ENCODE measurements at regions not wholly inside any gene's neighbourhood (a gene's known extent, or its start where the extent isn't known, plus 50 kb on each side); places are given as distances from the start of the nearest gene placed in this dataset.

GRCh38 chr20:11591965-11592364 lies 325.7 kb upstream of the BTBD3 start:
- no peaks in the 10 kb centered on the region for H3K36me3 ChIP-seq (ENCODE audit: control insufficient read depth, insufficient read depth, low read length)
- no peak overlapping the region for H3K4me3 ChIP-seq (ENCODE audit: extremely low read depth, insufficient read depth, low read length, poor library complexity, severe bottlenecking)
- no peak overlapping the region for H3K27ac ChIP-seq (ENCODE audit: low read depth, low read length, severe bottlenecking)
- no peaks in the 10 kb centered on the region for H3K9me3 ChIP-seq (ENCODE audit: control insufficient read depth, low read length)
- H3K4me1 ChIP-seq (ENCODE audit: control insufficient read depth, insufficient read depth, low read length, poor library complexity, severe bottlenecking), result no peaks in the 10 kb centered on the region

GRCh38 chr20:11604339-11604738 lies 313.4 kb upstream of the BTBD3 start:
- Histone ChIP-seq H3K4me3 (ENCODE audit: extremely low read depth, insufficient read depth, low read length, poor library complexity, severe bottlenecking) (no peak overlapping the region), H3K9me3 (ENCODE audit: control insufficient read depth, low read length) (no peaks in the 10 kb centered on the region), H3K4me1 (ENCODE audit: control insufficient read depth, insufficient read depth, low read length, poor library complexity, severe bottlenecking) (no peaks in the 10 kb centered on the region), H3K27ac (ENCODE audit: low read depth, low read length, severe bottlenecking) (no peak overlapping the region), H3K36me3 (ENCODE audit: control insufficient read depth, insufficient read depth, low read length) (no peaks in the 10 kb centered on the region)
- 83% methylated on average over 1 of the region's 1 CpG; no CpG with 5 or more reads in 1 of the 2 experiments for WGBS, 2 experiments (ENCODE audit: insufficient coverage in 2 of 2)

- Histone ChIP-seq H3K4me3 (ENCODE audit: extremely low read depth, insufficient read depth, low read length, poor library complexity, severe bottlenecking) (no peak overlapping the region), H3K4me1 (ENCODE audit: control insufficient read depth, insufficient read depth, low read length, poor library complexity, severe bottlenecking) (no peaks in the 10 kb centered on the region), H3K27ac (ENCODE audit: low read depth, low read length, severe bottlenecking) (no peak overlapping the region), H3K9me3 (ENCODE audit: control insufficient read depth, low read length) (no peaks in the 10 kb centered on the region), H3K36me3 (ENCODE audit: control insufficient read depth, insufficient read depth, low read length) (no peaks in the 10 kb centered on the region)
- WGBS, 2 experiments (ENCODE audit: insufficient coverage in 2 of 2), result 96 to 100% methylated on average over 2 to 3 of the region's 5 CpGs
Observed at GRCh38 chr20:11607047-11607446, 310.6 kb upstream of the BTBD3 start.

GRCh38 chr20:11608736-11609135 lies 309.0 kb upstream of the BTBD3 start:
- no peaks in the 10 kb centered on the region for H3K4me1 ChIP-seq (ENCODE audit: control insufficient read depth, insufficient read depth, low read length, poor library complexity, severe bottlenecking)
- no peaks in the 10 kb centered on the region for H3K36me3 ChIP-seq (ENCODE audit: control insufficient read depth, insufficient read depth, low read length)
- no peak overlapping the region for H3K4me3 ChIP-seq (ENCODE audit: extremely low read depth, insufficient read depth, low read length, poor library complexity, severe bottlenecking)
- H3K9me3 ChIP-seq (ENCODE audit: control insufficient read depth, low read length), result no peaks in the 10 kb centered on the region
- WGBS, 2 experiments (ENCODE audit: insufficient coverage in 2 of 2), result 93 to 94% methylated on average over 11 to 21 of the region's 23 CpGs
- no peak overlapping the region for H3K27ac ChIP-seq (ENCODE audit: low read depth, low read length, severe bottlenecking)

DNA sequence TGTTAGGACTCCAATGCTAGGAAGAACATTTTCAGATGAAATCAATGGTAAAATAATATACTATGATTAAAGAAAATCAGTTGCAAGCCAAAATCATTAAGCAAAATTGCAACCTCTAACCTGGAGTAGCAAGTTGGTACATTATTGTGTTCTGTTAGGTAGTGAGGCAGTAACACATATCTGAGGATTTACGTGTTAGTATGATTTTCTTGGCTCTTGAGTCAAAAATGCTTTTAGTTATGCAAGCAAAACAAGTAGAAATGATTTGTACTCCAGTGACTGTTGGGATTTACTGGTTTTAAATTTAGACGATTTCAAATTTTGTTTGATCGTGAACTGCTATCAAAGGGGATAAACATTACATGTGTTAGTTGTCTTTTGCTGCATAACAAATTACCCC lies 293.0 kb upstream of the BTBD3 start:
- H3K36me3 ChIP-seq (ENCODE audit: control insufficient read depth, insufficient read depth, low read length), result no peaks in the 10 kb centered on the region
- H3K4me1 ChIP-seq (ENCODE audit: control insufficient read depth, insufficient read depth, low read length, poor library complexity, severe bottlenecking), result no peaks in the 10 kb centered on the region
- no peak overlapping the region for H3K4me3 ChIP-seq (ENCODE audit: extremely low read depth, insufficient read depth, low read length, poor library complexity, severe bottlenecking)
- H3K27ac ChIP-seq (ENCODE audit: low read depth, low read length, severe bottlenecking), result no peak overlapping the region
- H3K9me3 ChIP-seq (ENCODE audit: control insufficient read depth, low read length), result no peaks in the 10 kb centered on the region
- WGBS, 2 experiments (ENCODE audit: insufficient coverage in 2 of 2), result 85 to 100% methylated on average over 1 to 2 of the region's 3 CpGs

DNA sequence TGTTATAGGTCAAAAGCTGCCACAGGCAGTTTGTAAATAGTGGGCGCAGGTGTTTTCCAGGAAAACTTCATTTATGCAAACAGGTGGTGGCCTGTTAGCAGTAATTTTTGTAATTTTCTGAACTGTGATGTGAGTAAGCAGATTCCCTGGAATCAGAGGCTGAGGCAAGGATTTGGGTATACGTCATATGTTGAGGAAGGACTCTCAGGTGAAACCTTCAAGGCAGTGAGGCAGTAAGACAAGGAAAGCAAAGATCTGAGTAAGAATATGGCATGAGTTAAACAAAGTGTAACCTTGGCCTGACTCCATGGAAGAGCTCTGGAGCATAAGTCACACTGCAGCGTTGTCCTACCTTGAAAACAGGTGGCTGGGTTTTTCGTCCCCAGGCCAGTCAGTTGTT lies 291.1 kb upstream of the BTBD3 start:
- H3K4me1 ChIP-seq (ENCODE audit: control insufficient read depth, insufficient read depth, low read length, poor library complexity, severe bottlenecking), result no peaks in the 10 kb centered on the region
- H3K36me3 ChIP-seq (ENCODE audit: control insufficient read depth, insufficient read depth, low read length), result no peaks in the 10 kb centered on the region
- H3K9me3 ChIP-seq (ENCODE audit: control insufficient read depth, low read length), result no peaks in the 10 kb centered on the region
- 91 to 92% methylated on average over 4 of the region's 4 CpGs for WGBS, 2 experiments (ENCODE audit: insufficient coverage in 2 of 2)
- H3K4me3 ChIP-seq (ENCODE audit: extremely low read depth, insufficient read depth, low read length, poor library complexity, severe bottlenecking), result no peak overlapping the region
- no peak overlapping the region for H3K27ac ChIP-seq (ENCODE audit: low read depth, low read length, severe bottlenecking)

DNA sequence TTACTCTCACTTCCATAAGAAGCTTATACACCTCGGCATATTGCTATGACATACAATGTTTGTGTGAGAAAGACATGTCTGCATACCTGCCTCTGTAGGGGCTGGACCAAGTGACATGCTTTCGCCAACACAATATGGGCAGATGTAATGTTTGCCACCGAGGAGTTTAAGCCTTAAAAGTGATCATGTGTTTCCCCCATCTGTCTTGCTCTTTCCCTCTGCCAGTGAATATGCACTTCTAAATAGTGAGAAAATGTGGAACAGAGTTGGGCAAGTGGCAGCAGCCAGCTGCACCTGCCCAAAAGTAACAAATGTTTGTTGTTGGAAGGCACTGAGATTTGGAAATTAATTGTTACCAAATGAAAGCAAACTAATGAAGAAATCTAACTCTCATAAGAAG lies 274.8 kb upstream of the BTBD3 start:
- Histone ChIP-seq H3K36me3 (ENCODE audit: control insufficient read depth, insufficient read depth, low read length) (no peaks in the 10 kb centered on the region), H3K9me3 (ENCODE audit: control insufficient read depth, low read length) (no peaks in the 10 kb centered on the region), H3K4me3 (ENCODE audit: extremely low read depth, insufficient read depth, low read length, poor library complexity, severe bottlenecking) (no peak overlapping the region), H3K27ac (ENCODE audit: low read depth, low read length, severe bottlenecking) (no peak overlapping the region), H3K4me1 (ENCODE audit: control insufficient read depth, insufficient read depth, low read length, poor library complexity, severe bottlenecking) (no peaks in the 10 kb centered on the region)
- 73 to 93% methylated on average over 3 of the region's 3 CpGs for WGBS, 2 experiments (ENCODE audit: insufficient coverage in 2 of 2)

- no peak overlapping the region for H3K4me3 ChIP-seq (ENCODE audit: extremely low read depth, insufficient read depth, low read length, poor library complexity, severe bottlenecking)
- WGBS, 2 experiments (ENCODE audit: insufficient coverage in 2 of 2), result 88 to 93% methylated on average over 6 of the region's 6 CpGs
- H3K27ac ChIP-seq (ENCODE audit: low read depth, low read length, severe bottlenecking), result no peak overlapping the region
- H3K4me1 ChIP-seq (ENCODE audit: control insufficient read depth, insufficient read depth, low read length, poor library complexity, severe bottlenecking), result no peaks in the 10 kb centered on the region
- no peaks in the 10 kb centered on the region for H3K36me3 ChIP-seq (ENCODE audit: control insufficient read depth, insufficient read depth, low read length)
- H3K9me3 ChIP-seq (ENCODE audit: control insufficient read depth, low read length), result no peaks in the 10 kb centered on the region
Observed at GRCh38 chr20:11646359-11646758, 271.3 kb upstream of the BTBD3 start.

DNA sequence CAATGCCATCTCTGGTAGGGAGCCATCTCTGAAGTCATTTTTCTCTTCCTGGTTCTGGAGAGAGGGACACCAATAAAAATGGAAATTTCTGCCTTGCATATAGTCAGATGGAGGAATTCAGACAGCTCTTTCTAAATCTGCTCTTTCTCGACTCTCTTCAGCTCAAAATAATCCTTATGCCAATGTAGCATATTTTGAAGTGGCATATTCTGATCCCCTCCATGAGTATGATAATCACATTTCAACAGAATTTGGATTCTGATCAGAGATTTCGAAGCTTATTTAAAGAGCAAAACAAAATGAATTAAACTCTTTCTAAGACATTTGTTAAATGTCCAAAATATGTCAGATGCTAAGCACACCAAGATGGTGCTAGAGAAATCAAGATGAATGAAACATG lies 267.1 kb upstream of the BTBD3 start:
- Histone ChIP-seq H3K36me3 (ENCODE audit: control insufficient read depth, insufficient read depth, low read length) (no peaks in the 10 kb centered on the region), H3K9me3 (ENCODE audit: control insufficient read depth, low read length) (no peaks in the 10 kb centered on the region), H3K4me1 (ENCODE audit: control insufficient read depth, insufficient read depth, low read length, poor library complexity, severe bottlenecking) (no peaks in the 10 kb centered on the region), H3K27ac (ENCODE audit: low read depth, low read length, severe bottlenecking) (no peak overlapping the region), H3K4me3 (ENCODE audit: extremely low read depth, insufficient read depth, low read length, poor library complexity, severe bottlenecking) (no peak overlapping the region)
- 83% methylated on average over 1 of the region's 2 CpGs; no CpG with 5 or more reads in 1 of the 2 experiments for WGBS, 2 experiments (ENCODE audit: insufficient coverage in 2 of 2)

DNA sequence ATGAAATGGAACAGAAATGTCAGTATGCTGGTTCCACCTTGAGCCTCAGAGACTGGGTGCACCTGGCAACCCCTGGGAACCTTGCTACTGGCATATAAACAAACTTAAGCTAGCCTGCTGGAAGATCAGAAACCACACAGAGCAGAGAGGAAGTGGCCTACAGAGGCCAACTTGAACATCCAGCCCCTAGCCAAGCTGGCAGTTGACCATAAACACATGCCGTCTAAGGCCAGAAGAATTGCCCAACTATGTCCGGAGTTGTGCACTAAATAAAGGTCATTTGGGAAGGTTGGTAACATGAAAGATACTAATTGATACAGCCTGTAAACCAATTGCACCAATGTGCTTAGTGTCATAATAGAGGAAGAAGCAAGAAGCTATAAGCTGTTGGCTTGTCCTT lies 266.6 kb upstream of the BTBD3 start:
- H3K4me1 ChIP-seq (ENCODE audit: control insufficient read depth, insufficient read depth, low read length, poor library complexity, severe bottlenecking), result no peaks in the 10 kb centered on the region

GRCh38 chr20:11651647-11652046 lies 266.0 kb upstream of the BTBD3 start:
- H3K4me3 ChIP-seq (ENCODE audit: extremely low read depth, insufficient read depth, low read length, poor library complexity, severe bottlenecking), result no peak overlapping the region
- no peak overlapping the region for H3K27ac ChIP-seq (ENCODE audit: low read depth, low read length, severe bottlenecking)
- H3K4me1 ChIP-seq (ENCODE audit: control insufficient read depth, insufficient read depth, low read length, poor library complexity, severe bottlenecking), result no peaks in the 10 kb centered on the region
- H3K36me3 ChIP-seq (ENCODE audit: control insufficient read depth, insufficient read depth, low read length), result no peaks in the 10 kb centered on the region
- H3K9me3 ChIP-seq (ENCODE audit: control insufficient read depth, low read length), result no peaks in the 10 kb centered on the region

More for the DNA sequence above, 266.6 kb upstream of the BTBD3 start:
- 85% methylated on average over 2 of the region's 2 CpGs; no CpG with 5 or more reads in 1 of the 2 experiments for WGBS, 2 experiments (ENCODE audit: insufficient coverage in 2 of 2)
- Histone ChIP-seq H3K9me3 (ENCODE audit: control insufficient read depth, low read length) (no peaks in the 10 kb centered on the region), H3K36me3 (ENCODE audit: control insufficient read depth, insufficient read depth, low read length) (no peaks in the 10 kb centered on the region), H3K27ac (ENCODE audit: low read depth, low read length, severe bottlenecking) (no peak overlapping the region), H3K4me3 (ENCODE audit: extremely low read depth, insufficient read depth, low read length, poor library complexity, severe bottlenecking) (no peak overlapping the region)

- Histone ChIP-seq H3K4me3 (ENCODE audit: extremely low read depth, insufficient read depth, low read length, poor library complexity, severe bottlenecking) (no peak overlapping the region), H3K27ac (ENCODE audit: low read depth, low read length, severe bottlenecking) (no peak overlapping the region), H3K36me3 (ENCODE audit: control insufficient read depth, insufficient read depth, low read length) (no peaks in the 10 kb centered on the region), H3K9me3 (ENCODE audit: control insufficient read depth, low read length) (no peaks in the 10 kb centered on the region), H3K4me1 (ENCODE audit: control insufficient read depth, insufficient read depth, low read length, poor library complexity, severe bottlenecking) (no peaks in the 10 kb centered on the region)
- 49 to 75% methylated on average over 1 to 2 of the region's 3 CpGs for WGBS, 2 experiments (ENCODE audit: insufficient coverage in 2 of 2)
Observed at GRCh38 chr20:11652128-11652527, 265.6 kb upstream of the BTBD3 start.

All from mesodermal cell (in vitro differentiated cells).